NCI-H774 (cell line): ENCODE measurements at regions not wholly inside any gene's neighbourhood (a gene's known extent, or its start where the extent isn't known, plus 50 kb on each side); places are given as distances from the start of the nearest gene placed in this dataset.
"Not testable (repeated sequence)": the region's sequence is repeated elsewhere in the genome, so short reads cannot be mapped to it uniquely, and the experiment has no call there.

Source experiments
- DNase-seq: peaks from one replicate; lab custom pipeline; 2025; lab: John Stamatoyannopoulos, UW

GRCh38 chr10:53534428-53534827 lies 761.8 kb upstream of the MBL2 start:
- DNase-seq, result no peak

GRCh38 chr10:53528974-53529373 lies 756.4 kb upstream of the MBL2 start:
- DNase-seq, result no peak

GRCh38 chr10:53521046-53521445 lies 748.5 kb upstream of the MBL2 start:
- DNase-seq, result no peak

- no peak for DNase-seq
These were observed 735.6 kb upstream of the MBL2 start for GRCh38 chr10:53508197-53508596.

GRCh38 chr10:53504492-53504891 lies 731.9 kb upstream of the MBL2 start:
- DNase-seq, result not testable (repeated sequence)

- DNase-seq, result no peak
These were observed 719.2 kb upstream of the MBL2 start for GRCh38 chr10:53491774-53492173.

GRCh38 chr10:53490553-53490952 lies 718.0 kb upstream of the MBL2 start:
- no peak for DNase-seq

- no peak for DNase-seq
These were observed 717.0 kb upstream of the MBL2 start for GRCh38 chr10:53489335-53490182.

GRCh38 chr10:53487019-53487983 lies 714.7 kb upstream of the MBL2 start:
- DNase-seq, result no peak

- DNase-seq, result not testable (repeated sequence)
These were observed 712.8 kb upstream of the MBL2 start for GRCh38 chr10:53485422-53485821.

GRCh38 chr10:53479365-53479764 lies 706.8 kb upstream of the MBL2 start:
- DNase-seq, result no peak

- DNase-seq, result no peak
These were observed 704.7 kb upstream of the MBL2 start for GRCh38 chr10:53477313-53477675.

- DNase-seq, result no peak
These were observed 704.2 kb upstream of the MBL2 start for GRCh38 chr10:53476650-53477312.

- DNase-seq, result no peak
These were observed 696.8 kb upstream of the MBL2 start for GRCh38 chr10:53469383-53469782.

GRCh38 chr10:53463539-53463938 lies 691.0 kb upstream of the MBL2 start:
- DNase-seq, result no peak

- DNase-seq, result no peak
These were observed 685.4 kb upstream of the MBL2 start for GRCh38 chr10:53458007-53458406.

- DNase-seq, result no peak
These were observed 680.6 kb upstream of the MBL2 start for GRCh38 chr10:53453196-53453595.

GRCh38 chr10:53447576-53447975 lies 675.0 kb upstream of the MBL2 start:
- DNase-seq, result no peak

- DNase-seq, result no peak
These were observed 669.3 kb upstream of the MBL2 start for GRCh38 chr10:53441843-53442242.

- no peak for DNase-seq
These were observed 668.0 kb upstream of the MBL2 start for GRCh38 chr10:53440601-53441000.

- not testable (repeated sequence) for DNase-seq
These were observed 666.5 kb upstream of the MBL2 start for GRCh38 chr10:53439075-53439474.

- no peak for DNase-seq
These were observed 661.8 kb upstream of the MBL2 start for GRCh38 chr10:53434413-53434812.
